Ureter (tissue), 1 donor: ENCODE measurements at regions not wholly inside any gene's neighbourhood (a gene's known extent, or its start where the extent isn't known, plus 50 kb on each side); places are given as distances from the start of the nearest gene placed in this dataset.

ENCODE experiments used
- DNase-seq: peaks from one replicate; pipeline ENCODE4 v3.0.0-alpha.2; 2020; ENCODE audit warnings: low spot score
- donor health status: DM: yes; HTN: yes; CAD: no.

DNA sequence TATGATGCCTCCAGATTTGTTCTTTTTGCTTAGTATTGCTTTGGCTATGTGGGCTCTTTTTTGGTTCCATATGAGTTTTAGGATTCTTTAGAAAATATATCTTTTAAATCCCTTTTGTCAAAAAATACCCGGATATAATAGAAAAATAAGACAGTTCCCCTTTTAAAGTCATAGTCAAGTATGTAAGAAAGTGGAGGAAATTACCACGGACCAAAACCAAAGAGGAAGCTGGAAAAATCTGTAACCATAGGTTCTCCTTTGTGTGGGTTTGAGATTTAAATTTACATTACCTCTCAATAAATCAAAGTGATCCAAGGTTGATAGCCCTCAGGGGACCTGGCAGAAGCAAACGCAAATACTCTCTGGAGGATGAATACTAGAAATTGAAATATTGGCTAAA, 58.3 kb upstream of the PACRGL start:
- no peak for DNase-seq

DNA sequence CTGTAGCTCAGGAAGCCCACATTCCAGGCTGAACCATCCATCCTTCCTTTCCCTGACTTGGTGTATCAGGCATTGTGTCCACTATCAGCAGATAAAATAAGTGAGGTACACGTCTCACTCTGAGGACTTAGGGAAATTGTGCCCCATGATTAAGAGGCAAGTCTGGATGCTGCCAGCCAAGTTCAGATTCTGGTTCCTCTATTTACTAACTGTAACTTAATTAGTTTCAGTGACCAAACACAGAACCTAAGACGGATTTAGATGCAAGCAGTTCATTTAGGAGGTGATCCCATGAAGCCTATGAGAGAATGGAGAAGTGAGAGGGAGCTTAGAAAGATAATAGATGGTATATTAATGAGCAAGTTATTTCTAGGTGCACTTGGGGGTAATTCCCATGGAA, 56.6 kb upstream of the PACRGL start:
- no peak for DNase-seq

DNA sequence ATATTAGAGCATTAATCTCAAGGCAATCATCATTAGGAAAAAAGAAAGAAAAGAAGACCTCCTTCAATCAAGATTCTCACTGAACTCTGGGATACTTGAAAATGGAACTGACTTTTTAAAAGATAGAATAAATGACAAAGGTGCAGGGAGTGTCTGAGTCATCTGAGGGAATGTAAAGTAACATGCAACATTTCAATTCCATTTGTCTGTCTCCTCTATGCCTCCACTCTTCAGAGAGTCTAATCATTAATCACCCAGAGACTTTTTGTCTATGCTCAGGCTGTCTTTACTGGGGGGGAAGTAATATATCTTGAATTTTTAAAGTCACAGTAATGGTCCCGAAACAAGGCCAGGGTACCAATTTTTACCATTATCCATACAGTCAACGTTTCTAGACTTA, 55.0 kb upstream of the PACRGL start:
- no peak for DNase-seq

DNA sequence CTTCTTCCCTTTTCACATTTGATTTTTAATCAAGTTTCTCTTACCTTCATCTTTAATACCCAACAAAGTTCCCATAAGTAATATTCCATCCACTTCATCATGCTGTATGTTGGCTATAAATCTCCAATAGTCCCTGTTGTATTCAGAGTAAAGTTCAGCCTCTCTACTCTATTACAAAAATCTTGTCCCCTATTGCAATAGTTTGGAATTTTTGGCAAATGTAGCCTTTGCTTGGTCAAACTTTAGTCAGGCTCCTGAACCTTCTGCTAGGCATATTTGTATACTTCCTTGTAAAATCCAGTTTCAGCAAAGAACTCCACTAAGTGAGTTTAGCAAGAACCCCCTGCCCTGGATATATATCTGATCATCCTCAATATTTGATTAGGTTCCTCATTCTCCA, 54.0 kb upstream of the PACRGL start:
- no peak for DNase-seq
